Stimulated activated CD4-positive, alpha-beta T cell treated with anti-CD3 and anti-CD28 coated beads, Interleukin-15, amount 100 ng/mL, for 48 hours (primary cell): ENCODE measurements at regions not wholly inside any gene's neighbourhood (a gene's known extent, or its start where the extent isn't known, plus 50 kb on each side); places are given as distances from the start of the nearest gene placed in this dataset.
"Not testable (repeated sequence)": the region's sequence is repeated elsewhere in the genome, so short reads cannot be mapped to it uniquely, and the experiment has no call there.

Source experiments
- DNase-seq, 2 donors: peaks; one replicate each; pipeline ENCODE4 v3.0.0-alpha.2; 2020; ENCODE audit warnings: low read depth in 2 of 2

- peak in 1 of 2 donors; percentile 4 for DNase-seq
These were observed 89.8 kb downstream of the KATNIP start for GRCh38 chr16:27639561-27640276.

- DNase-seq = no peak
These were observed 90.3 kb downstream of the KATNIP start for GRCh38 chr16:27640277-27640600.

- no peak for DNase-seq
These were observed 91.3 kb downstream of the KATNIP start for GRCh38 chr16:27641260-27641659.

GRCh38 chr16:27641734-27642415 lies 91.9 kb downstream of the KATNIP start:
- not testable (repeated sequence) for DNase-seq

GRCh38 chr16:27642756-27643155 lies 92.8 kb downstream of the KATNIP start:
- DNase-seq = no peak

- no peak for DNase-seq
These were observed 94.2 kb downstream of the KATNIP start for GRCh38 chr16:27644165-27644564.

- DNase-seq = no peak
These were observed 95.5 kb downstream of the KATNIP start for GRCh38 chr16:27645396-27645795.

- no peak for DNase-seq
These were observed 96.9 kb downstream of the KATNIP start for GRCh38 chr16:27646806-27647205.

- no peak for DNase-seq
These were observed 99.1 kb downstream of the KATNIP start for GRCh38 chr16:27649021-27649420.

- no peak for DNase-seq
These were observed 100.2 kb downstream of the KATNIP start for GRCh38 chr16:27650073-27650701.

- DNase-seq = no peak
These were observed 101.4 kb downstream of the KATNIP start for GRCh38 chr16:27651301-27651700.

GRCh38 chr16:27657811-27658210 lies 107.9 kb downstream of the KATNIP start:
- DNase-seq = no peak

GRCh38 chr16:27660507-27660906 lies 110.6 kb downstream of the KATNIP start:
- DNase-seq = no peak

- not testable (repeated sequence) for DNase-seq
These were observed 113.3 kb downstream of the KATNIP start for GRCh38 chr16:27663235-27663634.

GRCh38 chr16:27665881-27666280 lies 115.9 kb downstream of the KATNIP start:
- no peak for DNase-seq

- DNase-seq = no peak
These were observed 120.3 kb downstream of the KATNIP start for GRCh38 chr16:27670071-27670810.

- DNase-seq = no peak
These were observed 121.5 kb downstream of the KATNIP start for GRCh38 chr16:27671410-27671809.

- DNase-seq = no peak
These were observed 126.9 kb downstream of the KATNIP start for GRCh38 chr16:27676839-27677238.

GRCh38 chr16:27677263-27677662 lies 127.3 kb downstream of the KATNIP start:
- no peak for DNase-seq

- no peak for DNase-seq
These were observed 129.0 kb downstream of the KATNIP start for GRCh38 chr16:27678955-27679354.

- DNase-seq = no peak
These were observed 130.0 kb downstream of the KATNIP start for GRCh38 chr16:27679899-27680298.

GRCh38 chr16:27681681-27682080 lies 131.7 kb downstream of the KATNIP start:
- DNase-seq = no peak
